Activated CD4-positive, alpha-beta T cell treated with anti-CD3 and anti-CD28 coated beads for 24 hours (primary cell): ENCODE measurements at regions not wholly inside any gene's neighbourhood (a gene's known extent, or its start where the extent isn't known, plus 50 kb on each side); places are given as distances from the start of the nearest gene placed in this dataset.
"Not testable (repeated sequence)": the region's sequence is repeated elsewhere in the genome, so short reads cannot be mapped to it uniquely, and the experiment has no call there.

Experiments used
- DNase-seq, 2 donors: peaks; one replicate each; pipeline ENCODE4 v3.0.0-alpha.2; 2020; ENCODE audit warnings: low read depth in 2 of 2

- DNase-seq = no peak
These were observed 524.5 kb downstream of the TMEM38B start for GRCh38 chr9:106218854-106219253.

- DNase-seq = no peak
These were observed 526.1 kb downstream of the TMEM38B start for GRCh38 chr9:106220415-106220814.

DNA sequence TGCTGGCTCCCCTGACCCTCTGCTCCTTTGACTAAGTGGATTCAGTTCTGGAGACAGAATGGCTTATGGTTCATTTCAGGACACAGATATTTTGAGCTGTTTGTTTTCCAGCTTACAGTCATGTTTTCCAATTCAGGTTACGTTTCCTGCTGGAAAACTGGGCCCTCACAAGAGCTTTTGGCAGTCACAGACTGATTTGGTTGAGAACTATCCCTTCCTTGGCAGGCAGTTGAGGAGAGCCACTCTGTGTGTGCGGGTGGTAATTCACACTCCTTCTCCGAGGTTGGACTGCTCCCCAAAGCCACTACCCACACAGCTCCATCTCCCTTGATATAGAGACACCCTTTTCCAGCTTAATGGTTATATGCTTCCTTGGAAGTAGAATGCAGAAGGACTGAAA lies 534.5 kb downstream of the TMEM38B start:
- no peak for DNase-seq

DNA sequence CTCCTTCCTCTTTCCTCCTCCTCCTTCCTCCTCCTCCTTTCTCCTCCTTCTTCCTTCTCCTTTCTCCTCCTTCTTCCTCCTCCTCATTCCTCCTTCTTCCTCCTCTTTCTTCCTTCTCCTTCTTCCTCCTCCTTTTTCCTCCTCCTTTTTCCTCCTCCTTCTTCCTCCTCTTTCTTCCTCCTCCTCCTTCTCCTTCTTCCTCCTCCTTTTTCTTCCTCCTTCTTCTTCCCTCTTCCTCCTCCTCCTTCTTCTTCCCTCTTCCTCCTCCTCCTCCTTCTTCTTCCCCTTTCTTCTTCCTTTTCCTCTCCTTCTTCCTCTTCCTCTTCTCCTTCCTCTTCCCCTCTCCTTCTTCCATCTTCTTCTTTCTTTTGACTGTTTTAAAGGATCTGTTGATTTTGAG lies 538.8 kb downstream of the TMEM38B start:
- DNase-seq = no peak

DNA sequence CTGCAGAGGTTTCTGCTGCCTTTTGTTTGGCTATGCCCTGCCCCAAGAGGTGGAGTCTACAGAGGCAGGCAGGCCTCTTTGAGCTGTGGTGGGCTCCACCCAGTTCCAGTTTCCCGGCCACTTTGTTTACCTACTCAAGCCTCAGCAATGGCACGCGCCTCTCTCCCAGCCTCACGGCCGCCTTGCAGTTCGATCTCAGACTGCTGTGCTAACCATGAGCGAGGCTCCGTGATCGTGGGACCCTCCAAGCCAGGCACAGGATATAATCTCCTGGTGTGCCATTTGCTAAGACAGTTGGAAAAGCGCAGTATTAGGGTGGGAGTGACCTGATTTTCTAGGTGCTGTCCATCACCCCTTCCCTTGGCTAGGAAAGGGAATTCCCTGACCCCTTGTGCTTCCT lies 566.6 kb downstream of the TMEM38B start:
- not testable (repeated sequence) for DNase-seq

DNA sequence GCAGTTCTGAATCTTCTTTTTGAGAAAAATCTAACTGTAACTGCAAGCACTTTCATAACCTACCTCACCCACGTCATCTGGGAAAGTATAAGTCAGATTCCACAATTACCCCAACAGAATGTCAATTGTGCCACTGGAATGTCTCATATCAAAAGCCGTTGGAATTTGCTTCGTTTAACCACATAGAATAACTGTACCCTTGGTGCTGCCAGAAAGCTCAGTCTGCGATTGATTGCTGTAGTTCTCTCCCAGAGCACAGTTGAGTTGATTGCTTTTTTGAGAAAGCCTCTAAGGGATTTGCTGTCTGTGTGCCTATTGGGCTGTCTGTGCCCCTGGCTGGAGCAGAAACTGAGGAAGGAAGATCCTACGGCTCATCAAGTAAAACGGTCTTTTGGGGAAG lies 583.6 kb downstream of the TMEM38B start:
- no peak for DNase-seq

DNA sequence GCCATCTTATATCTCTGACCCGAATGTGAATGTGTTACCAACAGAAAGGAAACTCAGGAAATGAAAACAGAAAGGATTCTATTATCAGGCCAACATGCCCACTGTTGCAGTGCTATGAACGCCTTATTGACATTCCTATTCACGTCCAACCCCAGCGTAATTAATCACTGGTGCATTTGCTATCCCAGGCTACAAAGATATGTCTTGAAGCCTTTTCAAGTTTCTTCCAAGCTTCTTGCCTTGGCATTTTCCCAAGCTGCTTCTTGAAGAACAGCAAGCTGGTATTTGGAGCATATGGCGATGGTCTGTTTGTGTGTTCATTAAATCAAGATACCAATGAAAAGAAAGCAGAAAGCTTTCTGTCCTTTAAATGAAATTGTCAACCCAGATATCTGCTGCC lies 579.2 kb upstream of the ZNF462 start:
- no peak for DNase-seq

DNA sequence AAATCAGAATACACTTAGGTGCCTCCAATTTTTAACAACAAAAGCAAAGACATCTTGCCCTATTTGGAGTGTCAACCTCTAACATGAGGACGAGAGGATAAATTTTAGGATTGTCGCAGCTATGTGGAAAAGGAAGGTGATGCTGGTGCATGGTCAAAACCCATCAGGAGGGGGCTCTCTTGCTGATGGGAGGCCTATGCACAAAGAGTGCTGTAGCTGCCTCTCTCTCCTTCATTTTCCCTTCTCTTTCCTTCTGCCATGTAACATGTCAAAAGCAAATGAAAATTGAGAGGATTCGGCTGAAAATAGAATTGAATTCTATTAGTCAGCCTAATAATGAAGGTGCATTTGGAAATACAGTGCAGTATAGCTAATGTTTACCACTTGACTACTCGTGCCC lies 578.7 kb upstream of the ZNF462 start:
- DNase-seq = no peak

GRCh38 chr9:106286249-106286648 lies 576.7 kb upstream of the ZNF462 start:
- DNase-seq = no peak

- no peak for DNase-seq
These were observed 575.8 kb upstream of the ZNF462 start for GRCh38 chr9:106287091-106287631.

GRCh38 chr9:106287731-106288130 lies 575.2 kb upstream of the ZNF462 start:
- no peak for DNase-seq

- no peak for DNase-seq
These were observed 574.3 kb upstream of the ZNF462 start for GRCh38 chr9:106288689-106289088.

GRCh38 chr9:106291786-106292185 lies 571.2 kb upstream of the ZNF462 start:
- no peak for DNase-seq

GRCh38 chr9:106296426-106296825 lies 566.5 kb upstream of the ZNF462 start:
- DNase-seq = no peak

- no peak for DNase-seq
These were observed 564.0 kb upstream of the ZNF462 start for GRCh38 chr9:106298997-106299396.

GRCh38 chr9:106304401-106304920 lies 558.5 kb upstream of the ZNF462 start:
- DNase-seq = no peak

- no peak for DNase-seq
These were observed 557.4 kb upstream of the ZNF462 start for GRCh38 chr9:106305428-106306133.

DNA sequence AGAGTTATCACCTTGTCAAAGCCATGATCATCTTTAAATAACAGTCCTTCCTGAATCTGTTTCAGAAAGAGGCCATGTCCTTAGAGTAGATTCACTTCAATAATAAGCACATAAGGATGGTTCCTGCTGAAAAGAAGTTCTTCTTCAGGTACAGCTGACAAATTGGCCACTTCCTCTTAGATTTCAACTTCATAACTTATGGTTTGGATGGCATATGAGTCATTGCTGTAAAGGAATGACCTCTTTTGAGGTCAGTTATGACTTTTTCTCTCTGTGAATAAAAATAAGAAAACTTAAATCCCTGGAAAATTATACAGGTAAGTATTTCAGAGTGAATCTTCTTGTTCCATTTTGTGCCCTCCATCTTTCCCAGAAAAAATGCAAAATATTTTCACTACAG lies 555.3 kb upstream of the ZNF462 start:
- DNase-seq = no peak

DNA sequence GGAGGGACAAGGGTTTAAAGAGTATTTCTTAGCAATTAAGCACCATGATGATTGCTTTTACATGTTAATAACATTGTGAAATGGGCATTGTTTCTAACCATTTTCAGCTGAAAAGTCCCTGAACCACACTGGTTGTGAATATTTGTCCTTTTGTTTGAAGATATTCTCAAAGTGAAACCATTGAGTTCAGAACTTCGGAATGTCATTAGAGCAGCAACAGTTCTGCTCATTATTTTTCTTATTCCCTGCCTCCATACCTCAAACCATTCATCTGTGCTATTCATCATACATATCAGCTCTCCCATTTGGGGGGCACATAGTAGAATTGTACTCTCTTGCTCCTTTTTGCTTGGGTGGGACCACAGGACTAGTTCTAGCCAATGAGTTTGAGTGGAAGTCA lies 553.0 kb upstream of the ZNF462 start:
- no peak for DNase-seq

DNA sequence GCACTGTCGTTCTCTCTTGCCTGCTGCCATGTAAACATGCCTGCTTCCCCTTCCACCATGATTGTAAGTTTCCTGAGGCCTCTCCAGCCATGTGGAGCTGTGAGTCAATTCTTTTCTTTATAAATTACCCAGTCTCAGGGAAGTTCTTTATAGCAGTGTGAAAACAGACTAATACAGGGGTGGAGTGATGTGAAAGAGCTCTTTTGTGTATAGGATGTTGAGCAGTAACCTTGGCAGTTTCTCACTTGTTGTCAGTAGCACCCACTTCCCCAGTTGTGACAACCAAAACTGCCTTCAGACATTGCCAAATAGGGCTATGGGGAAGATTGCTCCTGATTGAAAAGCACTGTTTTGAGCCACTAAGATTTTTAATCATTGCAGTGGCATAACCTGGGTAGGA lies 552.2 kb upstream of the ZNF462 start:
- no peak for DNase-seq

DNA sequence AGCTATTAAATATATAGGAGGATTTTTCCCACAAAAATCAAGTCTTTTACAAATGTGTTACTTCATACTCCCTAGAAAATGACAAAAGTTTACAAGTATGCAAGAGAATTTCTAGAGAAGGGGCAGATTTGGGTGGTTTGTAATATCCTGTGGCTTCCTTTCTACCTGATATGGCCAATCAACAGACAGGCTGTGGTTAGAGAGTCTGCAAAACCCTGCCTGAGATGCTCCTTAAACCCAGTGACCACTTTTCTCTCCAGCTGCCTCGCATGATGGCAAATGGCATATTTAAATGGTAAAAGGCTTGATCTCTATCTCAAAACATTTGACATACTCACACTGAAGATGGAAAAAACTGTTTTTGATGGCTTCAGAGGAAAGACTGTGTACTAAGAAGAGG lies 550.1 kb upstream of the ZNF462 start:
- no peak for DNase-seq

- no peak for DNase-seq
These were observed 548.5 kb upstream of the ZNF462 start for GRCh38 chr9:106314476-106314875.

DNA sequence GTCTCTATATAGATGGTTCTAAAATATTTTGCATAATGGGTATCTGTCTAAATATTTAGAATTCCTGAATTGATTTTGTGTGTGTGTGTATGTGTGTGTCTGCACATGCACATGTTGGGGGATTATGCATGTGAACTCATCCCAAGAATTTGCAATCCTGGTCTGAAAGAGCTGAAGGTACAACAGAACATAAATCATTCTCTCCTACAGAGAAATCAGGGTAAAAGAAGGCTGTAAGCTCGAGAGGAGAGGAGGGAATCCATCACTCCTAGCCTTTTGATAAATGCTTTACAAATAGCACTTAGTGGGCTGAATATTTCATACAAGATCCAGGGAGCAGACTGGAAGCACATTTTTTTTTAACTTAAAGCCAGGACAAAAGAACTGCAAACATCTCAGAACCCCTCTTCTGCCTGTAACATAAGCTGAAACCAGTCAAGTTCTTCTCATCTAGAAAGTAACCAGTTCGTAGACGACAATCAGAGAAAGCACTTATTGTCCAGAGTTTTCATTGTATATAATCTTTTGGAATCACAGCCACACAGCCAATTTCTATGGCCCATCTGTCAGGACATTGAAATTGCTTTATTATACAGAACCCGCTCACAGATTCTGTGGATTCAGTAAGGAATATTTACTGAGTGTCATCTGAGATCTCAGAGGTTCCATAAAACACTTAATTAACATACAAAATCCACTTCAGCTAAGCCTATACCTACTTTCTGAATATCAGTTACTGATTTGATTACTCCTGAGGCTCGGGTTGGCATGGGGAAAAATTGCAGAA lies 541.4 kb upstream of the ZNF462 start:
- DNase-seq = no peak
